GM19239 (cell line): ENCODE measurements at regions not wholly inside any gene's neighbourhood (a gene's known extent, or its start where the extent isn't known, plus 50 kb on each side); places are given as distances from the start of the nearest gene placed in this dataset.
"Not testable (repeated sequence)": the region's sequence is repeated elsewhere in the genome, so short reads cannot be mapped to it uniquely, and the experiment has no call there.

Experiments
- DNase-seq: peaks from one replicate; pipeline ENCODE4 v3.0.0; 2011; ENCODE audit warnings: low spot score; ENCODE audit not compliant: insufficient read length
- FAIRE-seq: peaks from 2 replicates; lab custom pipeline; 2011; peaks lifted over from hg19 to GRCh38; lab: Jason Lieb, UNC

- FAIRE-seq, DNase-seq: not testable (repeated sequence)
Measured at GRCh38 chr1:219863816-219864215, 64.5 kb downstream of the SLC30A10 start.

- DNase-seq (no peak), FAIRE-seq (no peak)
Measured at GRCh38 chr1:219862366-219862765, 66.0 kb downstream of the SLC30A10 start.

- FAIRE-seq: no peak
- no peak for DNase-seq
Measured at GRCh38 chr1:219858980-219859379, 69.4 kb downstream of the SLC30A10 start.

- FAIRE-seq (no peak), DNase-seq (no peak)
Measured at GRCh38 chr1:219847215-219847855, 81.0 kb downstream of the SLC30A10 start.

GRCh38 chr1:219839595-219839994, 88.8 kb downstream of the SLC30A10 start:
- DNase-seq, FAIRE-seq: not testable (repeated sequence)

- no peak for FAIRE-seq
Measured at GRCh38 chr1:219837994-219838294, 90.4 kb downstream of the SLC30A10 start.

GRCh38 chr1:219837274-219837993, 90.9 kb downstream of the SLC30A10 start:
- FAIRE-seq: peak; percentile 54
- no peak for DNase-seq

More at GRCh38 chr1:219837994-219838294, 90.4 kb downstream of the SLC30A10 start:
- DNase-seq: no peak

- DNase-seq (no peak), FAIRE-seq (no peak)
Measured at GRCh38 chr1:219834314-219834917, 93.9 kb downstream of the SLC30A10 start.

- no peak for FAIRE-seq
- no peak for DNase-seq
Measured at GRCh38 chr1:219833214-219833815, 95.0 kb downstream of the SLC30A10 start.

- FAIRE-seq: no peak
Measured at GRCh38 chr1:219826290-219826689, 102.1 kb downstream of the SLC30A10 start.

GRCh38 chr1:219825355-219825754, 103.0 kb downstream of the SLC30A10 start:
- FAIRE-seq (no peak), DNase-seq (no peak)

More at GRCh38 chr1:219826290-219826689, 102.1 kb downstream of the SLC30A10 start:
- no peak for DNase-seq

- DNase-seq: no peak
- FAIRE-seq: no peak
Measured at GRCh38 chr1:219824338-219824737, 104.0 kb downstream of the SLC30A10 start.

GRCh38 chr1:219820551-219820950, 107.8 kb downstream of the SLC30A10 start:
- DNase-seq (no peak), FAIRE-seq (no peak)

GRCh38 chr1:219817914-219818313, 110.4 kb downstream of the SLC30A10 start:
- FAIRE-seq: no peak
- DNase-seq: no peak

GRCh38 chr1:219813294-219813693, 115.1 kb downstream of the SLC30A10 start:
- FAIRE-seq (no peak), DNase-seq (no peak)

GRCh38 chr1:219812491-219813203, 115.7 kb downstream of the SLC30A10 start:
- FAIRE-seq: peak; percentile 54
- DNase-seq: peak; percentile 38

GRCh38 chr1:219812086-219812485, 116.3 kb downstream of the SLC30A10 start:
- DNase-seq (no peak), FAIRE-seq (no peak)

GRCh38 chr1:219810451-219810850, 117.9 kb downstream of the SLC30A10 start:
- DNase-seq (no peak), FAIRE-seq (no peak)

- FAIRE-seq (no peak), DNase-seq (no peak)
Measured at GRCh38 chr1:219808790-219809189, 119.6 kb downstream of the SLC30A10 start.

GRCh38 chr1:219806642-219807041, 121.7 kb downstream of the SLC30A10 start:
- FAIRE-seq: no peak
- no peak for DNase-seq
